ENCODE measurements at regions not wholly inside any gene's neighbourhood (a gene's known extent, or its start where the extent isn't known, plus 50 kb on each side); places are given as distances from the start of the nearest gene placed in this dataset.

DNA sequence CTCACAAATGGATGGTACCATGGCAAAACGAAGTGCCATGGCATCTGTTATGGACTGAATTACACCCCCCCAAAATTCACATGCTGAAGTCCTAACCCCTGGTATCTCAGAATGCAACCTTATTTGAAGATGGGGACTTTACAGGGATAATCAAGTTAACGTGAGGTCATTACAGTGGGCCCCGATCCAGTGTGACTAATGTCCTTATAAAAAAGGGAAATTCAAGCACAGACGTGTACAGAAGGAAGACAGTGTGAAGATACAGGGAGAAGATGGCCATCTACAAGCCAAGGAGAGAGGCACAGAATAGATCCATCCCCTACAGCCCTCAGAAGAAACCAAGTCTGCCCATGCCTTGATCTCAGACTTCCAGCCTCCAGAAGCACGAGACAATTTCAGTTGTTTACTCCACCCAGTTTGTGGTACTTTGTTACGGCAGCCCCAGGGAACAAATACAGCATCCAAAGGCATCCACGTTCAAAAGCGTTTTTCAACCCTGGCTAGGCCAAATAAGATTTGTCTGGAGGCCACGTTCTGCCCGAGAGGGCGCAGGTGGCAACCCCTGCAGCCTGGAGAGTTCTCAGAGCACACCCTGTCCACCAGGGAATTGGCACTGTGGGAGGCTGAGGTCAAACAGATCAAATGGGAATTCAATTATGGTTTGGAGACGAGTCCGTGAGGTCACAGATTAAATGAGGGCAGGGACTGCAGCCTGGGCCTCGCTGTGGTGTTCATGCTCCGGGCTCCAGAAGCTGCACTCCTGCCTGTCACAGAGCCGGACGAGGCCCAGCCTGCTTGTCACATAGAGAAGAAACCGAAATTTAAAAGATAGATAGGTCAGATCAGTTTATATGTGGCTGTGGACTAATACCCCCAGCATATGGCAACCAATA lies 494.8 kb downstream of the SHQ1 start:
- TF ChIP-seq, protein P1, sequence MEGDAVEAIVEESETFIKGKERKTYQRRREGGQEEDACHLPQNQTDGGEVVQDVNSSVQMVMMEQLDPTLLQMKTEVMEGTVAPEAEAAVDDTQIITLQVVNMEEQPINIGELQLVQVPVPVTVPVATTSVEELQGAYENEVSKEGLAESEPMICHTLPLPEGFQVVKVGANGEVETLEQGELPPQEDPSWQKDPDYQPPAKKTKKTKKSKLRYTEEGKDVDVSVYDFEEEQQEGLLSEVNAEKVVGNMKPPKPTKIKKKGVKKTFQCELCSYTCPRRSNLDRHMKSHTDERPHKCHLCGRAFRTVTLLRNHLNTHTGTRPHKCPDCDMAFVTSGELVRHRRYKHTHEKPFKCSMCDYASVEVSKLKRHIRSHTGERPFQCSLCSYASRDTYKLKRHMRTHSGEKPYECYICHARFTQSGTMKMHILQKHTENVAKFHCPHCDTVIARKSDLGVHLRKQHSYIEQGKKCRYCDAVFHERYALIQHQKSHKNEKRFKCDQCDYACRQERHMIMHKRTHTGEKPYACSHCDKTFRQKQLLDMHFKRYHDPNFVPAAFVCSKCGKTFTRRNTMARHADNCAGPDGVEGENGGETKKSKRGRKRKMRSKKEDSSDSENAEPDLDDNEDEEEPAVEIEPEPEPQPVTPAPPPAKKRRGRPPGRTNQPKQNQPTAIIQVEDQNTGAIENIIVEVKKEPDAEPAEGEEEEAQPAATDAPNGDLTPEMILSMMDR (IDR thresholded peaks at IDR 0.05), result no peak

DNA sequence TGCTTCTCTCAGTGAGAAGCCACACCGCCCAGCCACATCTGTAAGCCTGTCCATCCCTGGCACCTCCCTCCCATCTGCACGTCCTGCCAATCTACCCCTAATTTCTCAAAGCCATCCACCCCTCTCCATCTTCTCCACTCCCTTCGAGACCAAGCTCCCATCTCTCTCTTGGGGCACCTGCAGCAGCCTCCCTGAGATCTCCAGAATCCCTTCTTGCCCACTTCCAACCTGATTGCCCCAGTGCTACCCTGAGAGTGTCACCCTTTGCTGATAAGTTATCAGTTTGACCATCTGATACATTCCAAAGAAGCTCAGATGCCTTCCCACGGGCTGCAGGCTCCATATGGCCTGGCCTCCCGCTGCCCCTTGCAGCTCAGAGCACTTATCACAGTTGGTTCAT lies 496.1 kb downstream of the SHQ1 start:
- TF ChIP-seq, protein P1 (IDR thresholded peaks at IDR 0.05), result no peak

DNA sequence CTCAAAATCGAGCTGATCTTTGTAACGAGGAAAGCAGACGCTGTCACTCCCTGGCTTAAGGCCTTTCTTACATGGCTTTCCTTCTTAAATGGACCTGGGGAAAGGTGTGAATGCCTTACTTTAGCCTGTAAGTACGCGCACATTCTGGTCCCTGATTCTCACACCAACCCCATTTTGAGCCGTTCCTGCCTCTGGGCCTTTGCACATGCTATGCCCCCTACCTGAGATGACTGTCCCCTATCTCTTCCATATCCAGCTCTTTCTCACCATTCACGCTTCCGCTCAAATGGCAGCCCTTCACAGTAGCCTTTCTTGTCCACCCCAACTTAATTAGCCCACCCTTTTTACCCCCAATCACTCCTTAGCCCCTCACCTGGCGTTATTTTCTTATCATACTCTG lies 496.7 kb downstream of the SHQ1 start:
- TF ChIP-seq, protein P1 (IDR thresholded peaks at IDR 0.05), result no peak

DNA sequence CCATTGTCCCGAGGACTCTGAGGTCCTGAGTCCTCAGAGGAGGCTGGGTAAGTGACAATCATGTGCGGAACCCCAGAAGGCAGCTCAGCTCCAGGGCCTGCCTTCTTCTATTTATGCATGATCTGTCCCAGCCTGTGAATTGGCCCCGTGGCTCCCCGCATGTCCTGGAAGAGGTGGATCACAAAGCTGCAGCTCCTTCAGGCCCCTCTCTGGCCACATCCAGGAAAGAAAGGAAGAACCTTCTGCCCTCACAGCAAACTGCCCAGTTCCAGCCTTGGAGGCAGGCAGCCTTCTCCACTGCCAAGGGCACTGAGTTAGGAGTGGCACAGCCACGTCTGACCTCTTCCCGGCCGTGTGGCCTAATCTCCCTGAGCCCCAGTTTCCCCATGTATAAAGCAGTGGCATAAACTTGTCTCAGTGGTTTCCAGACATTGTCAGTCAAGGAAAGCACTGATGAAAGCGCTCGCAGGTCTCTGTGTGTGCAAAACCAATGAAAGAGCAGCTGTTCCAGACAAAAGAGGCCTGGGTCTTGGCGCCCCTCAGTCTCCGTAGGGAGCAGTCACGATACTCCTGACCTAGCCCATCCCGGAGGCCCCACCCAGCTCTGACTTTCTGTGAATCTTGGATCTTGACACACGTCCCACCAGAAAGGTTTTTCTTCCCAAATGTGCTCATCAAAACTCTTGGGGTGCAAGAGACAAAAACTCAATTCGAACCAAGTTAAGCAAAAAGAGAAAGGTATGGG lies 497.3 kb downstream of the SHQ1 start:
- TF ChIP-seq, protein P1 (IDR thresholded peaks at IDR 0.05), result no peak

DNA sequence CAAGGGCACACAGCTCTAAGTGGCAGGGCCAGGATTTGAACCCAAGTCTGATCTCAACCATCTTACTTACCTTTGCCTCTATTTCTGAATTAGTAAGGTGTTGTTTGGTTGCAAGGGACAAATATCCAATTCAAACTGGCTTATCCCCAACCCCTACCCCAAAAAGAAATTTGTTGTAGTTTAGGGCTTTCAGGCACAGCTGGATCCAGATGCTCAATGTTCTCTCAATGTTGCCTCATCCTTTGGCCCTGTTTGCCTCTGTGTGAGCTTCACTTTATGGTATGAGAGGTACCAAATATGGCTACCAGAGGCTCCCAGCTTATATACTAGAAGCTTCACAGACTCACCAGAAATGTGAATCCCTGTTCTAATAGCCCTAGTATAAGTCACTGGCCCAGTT lies 499.9 kb downstream of the SHQ1 start:
- TF ChIP-seq, protein P1 (IDR thresholded peaks at IDR 0.05), result no peak

DNA sequence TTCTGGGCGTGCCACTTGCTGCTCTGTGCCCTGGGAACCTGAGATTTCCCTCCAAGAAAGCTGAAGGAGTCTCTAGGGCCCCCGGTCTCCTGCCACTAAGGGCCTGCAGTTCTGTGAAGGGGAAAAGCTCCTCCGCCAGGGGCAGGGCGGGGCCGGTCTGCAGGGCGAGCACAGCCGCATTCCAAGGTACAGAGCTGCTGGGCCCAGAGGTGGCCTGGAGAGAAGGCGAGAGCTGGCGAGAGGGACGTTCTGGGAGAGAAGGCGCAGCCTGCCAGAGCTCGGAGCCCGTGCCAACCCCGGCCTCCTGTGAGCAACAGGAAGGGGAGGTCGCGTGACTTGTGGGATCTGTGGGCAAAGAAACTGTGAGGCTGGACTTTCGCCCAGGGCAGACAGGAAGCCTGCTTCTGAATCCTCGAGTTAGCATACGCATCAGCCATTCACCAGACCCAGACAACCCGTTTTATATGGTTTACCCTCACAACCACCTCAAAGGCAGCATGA lies 500.4 kb downstream of the SHQ1 start:
- TF ChIP-seq, protein P1 (IDR thresholded peaks at IDR 0.05), result no peak

DNA sequence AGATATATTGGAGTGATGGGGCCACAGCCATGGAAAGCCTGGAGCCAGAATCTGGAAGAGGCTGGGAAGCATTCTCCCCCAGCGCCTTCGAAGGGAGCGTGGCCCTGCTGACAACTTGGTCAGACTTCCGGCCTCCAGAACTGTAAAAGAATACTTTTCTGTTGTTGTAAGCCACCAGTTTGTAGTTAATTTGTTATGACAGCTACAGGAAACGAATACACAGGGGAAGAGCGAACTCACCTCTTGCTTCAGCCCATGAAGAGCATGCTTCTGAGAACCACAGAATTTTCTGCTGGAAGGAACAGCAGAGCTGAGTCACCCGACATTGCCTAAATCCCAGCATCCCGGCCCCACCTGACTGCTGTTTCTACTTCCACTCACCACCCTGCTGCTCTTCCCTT lies 501.7 kb downstream of the SHQ1 start:
- TF ChIP-seq, protein P1 (IDR thresholded peaks at IDR 0.05), result no peak
